ENCODE measurements at regions not wholly inside any gene's neighbourhood (a gene's known extent, or its start where the extent isn't known, plus 50 kb on each side); places are given as distances from the start of the nearest gene placed in this dataset.
"Not testable (repeated sequence)": the region's sequence is repeated elsewhere in the genome, so short reads cannot be mapped to it uniquely, and the experiment has no call there.

GRCh38 chr2:132353380-132353779 lies 63.2 kb upstream of the GPR39 start:
- not testable (repeated sequence) for TF ChIP-seq CTCF (IDR thresholded peaks at IDR 0.05 in 2 of 3, conservative IDR thresholded peaks at IDR 0.05 in 1 of 3; ENCODE audit: control insufficient read depth in 2 of 3, extremely low read depth in 1 of 3, insufficient read depth in 1 of 3, low read depth in 3 of 3, low read length in 3 of 3); SIN3A (IDR thresholded peaks at IDR 0.05; ENCODE audit: low read depth, low read length); SMAD5 (IDR thresholded peaks at IDR 0.05; ENCODE audit: low read depth); EZH2 (IDR thresholded peaks at IDR 0.05; ENCODE audit: borderline replicate concordance, control insufficient read depth, low read depth, low read length); POLR2AphosphoS5 (IDR thresholded peaks at IDR 0.05; ENCODE audit: low read length); TAF1 (IDR thresholded peaks at IDR 0.05; ENCODE audit: borderline replicate concordance, low read depth, low read length); SMARCA5 (IDR thresholded peaks at IDR 0.05); CBX3 (IDR thresholded peaks at IDR 0.05; ENCODE audit: borderline replicate concordance, low read depth); RFX5 (IDR thresholded peaks at IDR 0.05; ENCODE audit: low read depth, low read length); CEBPZ (IDR thresholded peaks at IDR 0.05; ENCODE audit: low read depth, low read length); SIX5 (IDR thresholded peaks at IDR 0.05; ENCODE audit: low read depth, low read length, severe bottlenecking); SMAD1 (IDR thresholded peaks at IDR 0.05; ENCODE audit: low read depth, partially characterized antibody); BRCA1 (IDR thresholded peaks at IDR 0.05; ENCODE audit: low read depth, low read length)

Data from GM12878 (cell line).